HEK293T (cell line): ENCODE measurements at regions not wholly inside any gene's neighbourhood (a gene's known extent, or its start where the extent isn't known, plus 50 kb on each side); places are given as distances from the start of the nearest gene placed in this dataset.

Experiments used
- FOXK2 ChIP-seq: fragments of 450-650 bp; IDR thresholded peaks from 2 replicates; pipeline ENCODE4 v1.6.1; 2016; ENCODE audit warnings: mild to moderate bottlenecking
- SP1 ChIP-seq: fragments of 450-650 bp; IDR thresholded peaks from 2 replicates; pipeline ENCODE4 v1.6.1; 2017

- no peak for TF ChIP-seq FOXK2
- no peak for TF ChIP-seq SP1
Observed at GRCh38 chr11:24240496-24241175, 256.2 kb upstream of the LUZP2 start.
